HUES6 (cell line): ENCODE measurements at regions not wholly inside any gene's neighbourhood (a gene's known extent, or its start where the extent isn't known, plus 50 kb on each side); places are given as distances from the start of the nearest gene placed in this dataset.
"Not testable (repeated sequence)": the region's sequence is repeated elsewhere in the genome, so short reads cannot be mapped to it uniquely, and the experiment has no call there.

Experiments used
- H3K27ac ChIP-seq: 2 replicates; pipeline ENCODE4 v1.7.0; 2013; ENCODE audit warnings: low read depth, mild to moderate bottlenecking, low read length, inconsistent platforms
- H3K27me3 ChIP-seq: 2 replicates; pipeline ENCODE4 v1.6.1; 2013; ENCODE audit warnings: low read length; ENCODE audit not compliant: control insufficient read depth, insufficient read depth
- H3K36me3 ChIP-seq: 2 replicates; pipeline ENCODE4 v1.6.1; 2013; ENCODE audit warnings: low read length; ENCODE audit not compliant: control insufficient read depth, insufficient read depth
- H3K4me1 ChIP-seq: 2 replicates; pipeline ENCODE4 v1.6.1; 2013; ENCODE audit warnings: low read length; ENCODE audit not compliant: control insufficient read depth, insufficient read depth
- H3K4me3 ChIP-seq: 2 replicates; pipeline ENCODE4 v1.5.1; 2013; ENCODE audit warnings: low read depth, low read length
- H3K9ac ChIP-seq: one replicate; pipeline ENCODE4 v1.6.1; 2013; ENCODE audit warnings: mild to moderate bottlenecking, low read length
- H3K9me3 ChIP-seq: 2 replicates; pipeline ENCODE4 v1.6.1; 2013; ENCODE audit warnings: low read depth, low read length; ENCODE audit not compliant: control insufficient read depth, insufficient read depth

DNA sequence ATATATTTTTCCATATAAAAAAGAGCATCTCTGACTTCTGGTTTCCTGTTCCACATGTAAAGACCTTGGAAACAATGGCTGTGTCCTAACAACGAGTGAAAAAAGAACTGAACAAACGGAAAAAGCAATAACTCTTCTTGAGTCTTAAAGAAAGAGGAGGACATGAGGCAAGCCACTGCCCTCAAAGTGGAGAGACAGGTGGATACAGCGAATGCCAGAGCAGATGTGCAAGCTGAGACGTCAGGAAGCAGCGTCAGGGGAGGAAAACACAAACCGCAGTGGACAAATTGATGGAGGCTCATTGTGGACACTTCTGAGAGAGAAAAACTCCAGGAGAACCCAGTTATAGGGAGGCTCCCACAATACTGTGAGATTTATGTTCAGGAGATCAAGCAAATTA lies 208.0 kb upstream of the MME start:
- H3K9ac ChIP-seq, result no peak overlapping the region
- H3K9me3 ChIP-seq, result no peaks in the 10 kb centered on the region
- H3K4me3 ChIP-seq, result no peak overlapping the region
- no peaks in the 10 kb centered on the region for H3K27me3 ChIP-seq
- no peaks in the 10 kb centered on the region for H3K36me3 ChIP-seq
- no peaks in the 10 kb centered on the region for H3K4me1 ChIP-seq
- no peak overlapping the region for H3K27ac ChIP-seq

- H3K27me3 ChIP-seq, result no peaks in the 10 kb centered on the region
- H3K4me1 ChIP-seq, result no peaks in the 10 kb centered on the region
- no peak overlapping the region for H3K4me3 ChIP-seq
- H3K9me3 ChIP-seq, result no peaks in the 10 kb centered on the region
- H3K9ac ChIP-seq, result no peak overlapping the region
- H3K27ac ChIP-seq, result no peak overlapping the region
- H3K36me3 ChIP-seq, result no peaks in the 10 kb centered on the region
Measured at GRCh38 chr3:154864947-154865346, 215.2 kb upstream of the MME start.

DNA sequence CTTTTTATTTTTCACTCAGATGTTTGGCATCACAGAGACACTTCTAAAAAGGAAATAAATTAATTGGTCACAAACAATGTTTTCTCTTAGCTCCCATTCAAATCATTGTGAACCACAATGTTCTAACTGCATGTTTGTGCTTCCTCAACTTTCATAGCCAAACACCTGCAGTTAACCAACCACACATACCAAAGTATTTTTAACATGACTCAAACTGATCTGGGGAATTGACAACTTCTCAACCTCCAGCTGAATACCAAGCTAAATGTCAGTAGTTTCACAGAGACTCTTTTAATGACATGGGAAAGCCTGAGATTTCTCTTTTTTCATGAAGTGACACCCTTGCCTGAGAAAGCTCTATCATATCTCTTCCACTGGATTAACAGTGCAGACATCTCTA lies 217.9 kb upstream of the MME start:
- no peak overlapping the region for H3K27ac ChIP-seq
- H3K4me1 ChIP-seq, result no peaks in the 10 kb centered on the region
- H3K9ac ChIP-seq, result no peak overlapping the region

DNA sequence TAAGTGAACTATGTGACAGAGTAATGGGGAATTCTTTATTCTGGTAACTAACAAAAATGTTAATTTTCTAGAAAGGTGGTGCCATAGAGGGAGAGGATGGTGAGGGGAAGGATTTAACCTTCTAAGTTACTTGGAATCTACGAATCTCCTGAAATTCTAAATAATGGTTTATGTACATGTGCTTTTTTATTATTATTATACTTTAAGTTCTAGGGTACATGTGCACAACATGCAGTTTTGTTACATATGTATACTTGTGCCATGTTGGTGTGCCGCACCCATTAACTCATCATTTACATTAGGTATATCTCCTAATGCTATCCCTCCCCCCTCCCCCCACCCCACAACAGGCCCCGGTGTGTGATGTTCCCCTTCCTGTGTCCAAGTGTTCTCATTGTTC lies 227.1 kb upstream of the MME start:
- not testable (repeated sequence) for H3K27me3 ChIP-seq, H3K27ac ChIP-seq, H3K9me3 ChIP-seq, H3K4me3 ChIP-seq, H3K36me3 ChIP-seq, H3K4me1 ChIP-seq, H3K9ac ChIP-seq

More for the DNA sequence above, 217.9 kb upstream of the MME start:
- Histone ChIP-seq H3K36me3 (no peaks in the 10 kb centered on the region), H3K27me3 (no peaks in the 10 kb centered on the region), H3K9me3 (no peaks in the 10 kb centered on the region), H3K4me3 (no peak overlapping the region)

DNA sequence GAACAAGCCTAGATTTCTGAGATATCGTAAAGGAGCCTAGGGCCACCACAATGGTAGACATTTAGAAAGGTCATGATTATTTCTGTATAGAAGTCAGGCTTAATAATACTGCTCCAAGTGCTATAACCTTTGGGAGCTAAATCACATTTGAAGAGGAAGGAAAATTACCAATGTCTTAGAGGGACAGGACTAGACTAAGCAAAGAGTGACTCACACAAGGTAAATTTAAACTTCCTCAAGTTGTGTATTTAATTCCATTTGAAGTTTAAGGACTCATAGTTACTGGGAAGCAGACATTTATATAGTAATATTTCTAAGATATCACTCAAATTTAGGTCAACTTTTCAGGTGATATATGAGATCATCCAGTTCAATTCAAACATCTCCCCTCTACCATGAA lies 227.6 kb upstream of the MME start:
- no peaks in the 10 kb centered on the region for H3K4me1 ChIP-seq
- H3K4me3 ChIP-seq, result no peak overlapping the region
- H3K27me3 ChIP-seq, result no peaks in the 10 kb centered on the region
- H3K36me3 ChIP-seq, result no peaks in the 10 kb centered on the region
- no peak overlapping the region for H3K27ac ChIP-seq
- no peak overlapping the region for H3K9ac ChIP-seq
- no peaks in the 10 kb centered on the region for H3K9me3 ChIP-seq

DNA sequence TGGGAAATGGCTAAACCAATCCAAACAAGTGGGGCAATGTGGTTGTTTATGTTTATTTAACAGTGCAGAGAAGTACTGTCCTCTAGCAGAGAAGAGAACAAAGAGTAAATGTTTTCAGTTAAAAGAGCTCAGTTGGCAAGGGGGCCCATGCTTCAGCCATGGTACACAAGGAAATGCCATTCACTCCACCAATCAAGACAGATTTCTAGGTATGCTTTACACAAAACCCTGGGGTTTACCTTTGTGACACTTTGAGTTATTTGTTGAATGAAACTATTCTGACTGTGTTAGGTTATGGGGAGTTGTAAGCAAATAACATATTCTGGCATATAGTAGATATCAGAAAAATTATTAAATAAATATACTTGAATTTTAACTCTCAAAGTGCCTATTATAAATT lies 228.5 kb upstream of the MME start:
- Histone ChIP-seq H3K9me3 (no peaks in the 10 kb centered on the region), H3K27ac (no peak overlapping the region), H3K36me3 (no peaks in the 10 kb centered on the region), H3K4me3 (no peak overlapping the region), H3K9ac (no peak overlapping the region), H3K4me1 (no peaks in the 10 kb centered on the region), H3K27me3 (no peaks in the 10 kb centered on the region)

GRCh38 chr3:154850921-154851320 lies 229.2 kb upstream of the MME start:
- no peaks in the 10 kb centered on the region for H3K36me3 ChIP-seq
- H3K27me3 ChIP-seq, result no peaks in the 10 kb centered on the region
- H3K9ac ChIP-seq, result no peak overlapping the region

DNA sequence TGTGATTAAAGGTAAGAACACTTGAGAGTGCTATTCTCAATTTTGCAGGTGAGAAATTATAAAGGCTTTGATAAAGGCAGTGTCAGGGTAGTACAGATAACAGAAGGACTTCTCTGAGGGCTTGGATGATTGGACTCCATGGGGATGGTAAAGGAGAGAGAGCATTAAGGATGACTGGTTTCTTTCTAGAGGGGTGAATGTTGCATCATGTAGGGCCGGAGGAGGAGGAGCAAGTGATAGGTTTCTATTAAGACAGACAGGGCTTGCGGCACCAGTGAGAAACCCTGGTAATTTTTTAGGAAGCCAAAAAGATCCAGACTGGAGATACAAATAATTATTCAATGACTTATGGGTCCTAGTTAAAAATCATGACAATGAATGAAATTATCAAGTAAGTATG lies 230.7 kb upstream of the MME start:
- Histone ChIP-seq H3K4me1 (no peaks in the 10 kb centered on the region), H3K9me3 (no peaks in the 10 kb centered on the region), H3K9ac (no peak overlapping the region), H3K4me3 (no peak overlapping the region), H3K36me3 (no peaks in the 10 kb centered on the region), H3K27ac (no peak overlapping the region), H3K27me3 (no peaks in the 10 kb centered on the region)

More at GRCh38 chr3:154850921-154851320, 229.2 kb upstream of the MME start:
- no peak overlapping the region for H3K4me3 ChIP-seq
- H3K27ac ChIP-seq, result no peak overlapping the region
- no peaks in the 10 kb centered on the region for H3K4me1 ChIP-seq
- H3K9me3 ChIP-seq, result no peaks in the 10 kb centered on the region

GRCh38 chr3:154844863-154845262 lies 235.3 kb upstream of the MME start:
- H3K9ac ChIP-seq, result no peak overlapping the region
- no peaks in the 10 kb centered on the region for H3K27me3 ChIP-seq
- H3K27ac ChIP-seq, result no peak overlapping the region
- H3K36me3 ChIP-seq, result no peaks in the 10 kb centered on the region
- H3K9me3 ChIP-seq, result no peaks in the 10 kb centered on the region
- no peaks in the 10 kb centered on the region for H3K4me1 ChIP-seq
- H3K4me3 ChIP-seq, result no peak overlapping the region

DNA sequence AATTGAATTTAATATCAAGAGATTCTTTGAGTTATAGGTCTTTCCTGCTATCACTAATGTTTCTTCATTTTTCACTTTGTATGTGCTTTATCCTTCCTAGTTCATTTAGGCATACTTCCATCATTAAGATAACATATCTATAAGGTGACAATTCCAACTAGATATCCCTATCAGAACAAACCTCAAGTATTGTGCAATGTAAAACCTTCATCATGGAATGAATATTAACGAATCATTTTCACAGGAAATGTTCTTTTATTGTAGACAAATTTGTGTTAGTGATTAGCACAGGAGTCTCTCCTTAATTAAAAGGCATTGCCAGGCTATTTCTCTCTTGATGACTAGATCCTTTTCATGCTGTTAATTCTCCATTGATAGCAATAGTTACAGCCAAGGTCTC lies 236.5 kb upstream of the MME start:
- Histone ChIP-seq H3K36me3 (no peaks in the 10 kb centered on the region), H3K9me3 (no peaks in the 10 kb centered on the region), H3K4me1 (no peaks in the 10 kb centered on the region), H3K9ac (no peak overlapping the region), H3K4me3 (no peak overlapping the region), H3K27ac (no peak overlapping the region), H3K27me3 (no peaks in the 10 kb centered on the region)

DNA sequence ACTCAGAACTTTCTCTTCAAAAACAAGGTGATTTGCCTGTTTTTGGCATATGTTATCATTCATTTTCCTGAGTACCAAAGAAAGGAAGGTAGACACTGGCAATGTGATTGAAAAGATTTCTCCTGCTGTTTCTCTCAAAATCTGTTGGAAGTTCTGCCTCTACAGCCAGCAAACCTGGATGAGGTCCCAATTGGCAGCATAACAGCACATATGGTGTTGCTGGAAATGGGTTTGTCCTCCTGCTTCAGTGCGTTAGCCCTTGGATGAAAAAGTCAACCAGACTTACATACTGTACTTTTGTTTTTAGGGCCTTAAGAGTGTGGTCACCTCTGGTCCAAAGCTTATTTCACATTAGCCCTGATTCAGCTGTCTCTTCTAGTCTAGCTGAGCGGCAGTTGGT lies 237.6 kb upstream of the MME start:
- H3K9me3 ChIP-seq, result no peaks in the 10 kb centered on the region
- no peak overlapping the region for H3K9ac ChIP-seq
- no peaks in the 10 kb centered on the region for H3K36me3 ChIP-seq
- H3K27me3 ChIP-seq, result no peaks in the 10 kb centered on the region
- H3K4me1 ChIP-seq, result no peaks in the 10 kb centered on the region
- no peak overlapping the region for H3K4me3 ChIP-seq
- no peak overlapping the region for H3K27ac ChIP-seq

DNA sequence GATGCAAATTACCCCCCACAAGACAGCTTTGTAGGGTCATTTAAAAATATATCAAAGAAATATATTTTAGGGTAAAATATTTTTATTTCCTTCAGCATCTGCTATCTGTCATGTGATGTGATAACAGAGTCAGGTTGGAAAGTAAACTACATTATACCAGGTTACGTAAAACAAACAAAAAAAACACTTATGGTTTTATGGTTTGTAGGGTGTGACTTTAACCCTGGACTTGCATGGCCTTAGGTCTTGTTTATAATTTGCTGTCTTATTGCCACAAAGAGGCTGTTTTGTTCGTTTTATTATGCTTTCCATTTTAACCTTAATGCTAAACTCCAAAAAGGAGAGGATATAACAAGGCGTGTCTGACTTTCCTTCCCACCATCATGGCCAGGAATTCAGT lies 244.5 kb upstream of the MME start:
- H3K9ac ChIP-seq, result no peak overlapping the region
- H3K4me1 ChIP-seq, result no peaks in the 10 kb centered on the region
- H3K27me3 ChIP-seq, result no peaks in the 10 kb centered on the region
- H3K9me3 ChIP-seq, result 0 out of 2 replicates have a peak, but pooled peaks cover 2% of the 10 kb centered on the region
- no peaks in the 10 kb centered on the region for H3K36me3 ChIP-seq
- H3K27ac ChIP-seq, result no peak overlapping the region
- H3K4me3 ChIP-seq, result no peak overlapping the region
